Activated CD4-positive, alpha-beta T cell treated with anti-CD3 and anti-CD28 coated beads, Interleukin-2, amount 10 ng/mL, durations not matched to agents 7 days and 5 days (primary cell): ENCODE measurements at regions not wholly inside any gene's neighbourhood (a gene's known extent, or its start where the extent isn't known, plus 50 kb on each side); places are given as distances from the start of the nearest gene placed in this dataset.

Experiments
- CTCF ChIA-PET: fragments of 350-600 bp; sonication (Branson Sonifier 250); formaldehyde crosslinking; loops from one replicate; lab custom pipeline; 2021; ENCODE audit warnings: antibody characterized with exemption; lab: Charles Lee
- POLR2A ChIA-PET: fragments of 350-600 bp; sonication (Branson Sonifier 250); formaldehyde crosslinking; loops from one replicate; lab custom pipeline; 2021; ENCODE audit warnings: antibody characterized with exemption; lab: Charles Lee
- DNase-seq: peaks from one replicate; pipeline ENCODE4 v3.0.0-alpha.2; 2020
- H3K27ac Mint-ChIP-seq: one replicate; pipeline ENCODE4 v1.8.0; 2021; ENCODE audit warnings: mild to moderate bottlenecking, moderate library complexity, mixed read lengths
- H3K27me3 Mint-ChIP-seq: one replicate; pipeline ENCODE4 v1.8.0; 2021; ENCODE audit warnings: mixed read lengths
- H3K36me3 Mint-ChIP-seq: one replicate; pipeline ENCODE4 v1.8.0; 2021; ENCODE audit warnings: low read depth, mixed read lengths
- H3K4me1 Mint-ChIP-seq: one replicate; pipeline ENCODE4 v1.8.0; 2021; ENCODE audit warnings: mixed read lengths
- H3K4me3 Mint-ChIP-seq: one replicate; pipeline ENCODE4 v1.8.0; 2021; ENCODE audit warnings: mild to moderate bottlenecking, moderate library complexity, mixed read lengths
- H3K9me3 Mint-ChIP-seq: one replicate; pipeline ENCODE4 v1.8.0; 2021; ENCODE audit warnings: mixed read lengths

DNA sequence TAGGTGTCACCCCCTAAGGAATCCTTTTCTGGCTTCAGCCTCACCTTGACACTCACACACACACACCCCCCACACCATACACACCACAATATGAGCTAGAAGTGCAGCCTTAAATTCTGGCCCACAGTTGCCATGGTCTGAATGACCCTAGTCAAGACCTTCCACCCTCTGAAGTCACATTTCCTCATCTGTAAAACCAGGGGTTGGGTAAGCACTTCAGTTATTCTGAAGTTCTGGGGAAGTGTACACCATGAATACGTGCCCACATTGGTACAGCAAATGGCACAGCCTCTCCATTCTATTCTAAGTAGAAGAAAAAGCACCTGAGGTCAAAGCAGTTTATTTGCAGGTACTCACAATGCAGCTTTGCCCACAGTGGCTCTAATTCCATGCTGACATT, 372.8 kb upstream of the KLF4 start:
- no peaks in the 10 kb centered on the region for H3K4me1 Mint-ChIP-seq
- H3K27me3 Mint-ChIP-seq = no peaks in the 10 kb centered on the region
- no peaks in the 10 kb centered on the region for H3K36me3 Mint-ChIP-seq
- no peak overlapping the region for H3K4me3 Mint-ChIP-seq
- ChIA-PET CTCF (no interaction called here), POLR2A (no interaction called here)
- no peak overlapping the region for H3K27ac Mint-ChIP-seq
- no peaks in the 10 kb centered on the region for H3K9me3 Mint-ChIP-seq
- no peak for DNase-seq

DNA sequence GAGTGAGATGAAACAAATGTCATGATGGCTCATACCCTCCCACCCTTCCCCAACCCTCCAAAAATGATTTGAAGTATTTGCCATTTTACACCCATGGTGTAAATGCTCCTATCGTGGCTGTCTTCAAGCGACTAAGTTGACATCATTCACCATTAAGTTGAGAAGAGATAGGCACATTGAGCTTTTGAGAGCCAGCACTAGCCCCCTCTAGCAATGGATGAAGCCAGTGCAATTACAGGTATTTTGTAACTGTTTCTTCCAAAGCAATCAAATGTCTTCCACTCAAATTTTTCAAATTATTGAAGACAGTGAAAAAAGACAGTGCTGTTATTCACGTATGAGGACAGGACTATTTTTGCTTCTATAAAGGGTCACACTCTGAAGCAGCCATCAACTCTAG, 371.5 kb upstream of the KLF4 start:
- no peaks in the 10 kb centered on the region for H3K36me3 Mint-ChIP-seq

DNA sequence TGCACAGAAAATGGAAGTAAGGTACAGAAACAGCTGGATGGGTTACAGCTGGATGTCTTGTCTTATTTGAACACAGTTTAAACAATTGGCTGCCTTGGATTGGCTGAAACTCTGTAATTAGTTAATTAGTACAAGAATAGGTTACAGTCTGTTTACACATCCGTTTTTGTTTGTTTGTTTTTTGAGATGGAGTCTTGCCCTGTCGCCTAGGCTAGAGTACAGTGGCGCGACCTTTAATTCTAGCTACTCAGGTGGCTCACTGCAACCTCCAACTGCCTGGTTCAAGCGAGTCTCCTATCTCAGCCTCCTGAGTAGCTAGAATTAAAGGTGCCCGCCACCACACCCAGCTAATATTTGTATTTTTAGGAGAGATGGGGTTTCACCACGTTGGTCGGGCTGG, 368.7 kb upstream of the KLF4 start:
- ChIA-PET POLR2A (no interaction called here), CTCF (no interaction called here)
- no peaks in the 10 kb centered on the region for H3K9me3 Mint-ChIP-seq
- no peaks in the 10 kb centered on the region for H3K4me1 Mint-ChIP-seq
- no peaks in the 10 kb centered on the region for H3K36me3 Mint-ChIP-seq
- no peaks in the 10 kb centered on the region for H3K27me3 Mint-ChIP-seq
- no peak for DNase-seq
- no peak overlapping the region for H3K4me3 Mint-ChIP-seq
- H3K27ac Mint-ChIP-seq = no peak overlapping the region

More for the DNA sequence above, 371.5 kb upstream of the KLF4 start:
- Mint-ChIP-seq H3K9me3 (no peaks in the 10 kb centered on the region), H3K4me3 (no peak overlapping the region), H3K27me3 (no peaks in the 10 kb centered on the region), H3K4me1 (no peaks in the 10 kb centered on the region), H3K27ac (no peak overlapping the region)
- DNase-seq = no peak
- ChIA-PET POLR2A (no interaction called here), CTCF (no interaction called here)

DNA sequence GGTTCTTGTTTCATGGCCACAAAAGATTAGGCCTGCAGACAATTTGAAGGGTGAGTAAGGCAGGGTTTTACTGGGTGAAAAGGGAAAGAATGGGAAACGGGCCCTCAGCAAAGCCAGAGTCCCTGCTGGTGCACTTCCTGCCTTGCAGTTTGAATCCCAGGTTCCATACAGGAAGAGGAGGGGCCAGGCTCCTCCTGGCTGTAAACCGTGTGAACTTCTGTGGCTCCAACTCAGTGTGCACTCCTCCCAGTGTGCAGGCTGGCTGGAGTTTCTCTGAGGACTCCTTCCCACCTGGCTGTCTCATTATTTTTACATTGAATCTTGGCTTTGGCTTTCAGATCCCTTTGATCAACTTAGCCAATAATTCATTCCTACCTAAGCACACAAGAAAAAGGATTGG, 367.1 kb upstream of the KLF4 start:
- ChIA-PET CTCF (no interaction called here), POLR2A (no interaction called here)
- H3K4me1 Mint-ChIP-seq = no peaks in the 10 kb centered on the region
- DNase-seq = no peak
- no peaks in the 10 kb centered on the region for H3K9me3 Mint-ChIP-seq
- H3K4me3 Mint-ChIP-seq = no peak overlapping the region
- H3K27ac Mint-ChIP-seq = no peak overlapping the region
- H3K36me3 Mint-ChIP-seq = no peaks in the 10 kb centered on the region
- no peaks in the 10 kb centered on the region for H3K27me3 Mint-ChIP-seq

DNA sequence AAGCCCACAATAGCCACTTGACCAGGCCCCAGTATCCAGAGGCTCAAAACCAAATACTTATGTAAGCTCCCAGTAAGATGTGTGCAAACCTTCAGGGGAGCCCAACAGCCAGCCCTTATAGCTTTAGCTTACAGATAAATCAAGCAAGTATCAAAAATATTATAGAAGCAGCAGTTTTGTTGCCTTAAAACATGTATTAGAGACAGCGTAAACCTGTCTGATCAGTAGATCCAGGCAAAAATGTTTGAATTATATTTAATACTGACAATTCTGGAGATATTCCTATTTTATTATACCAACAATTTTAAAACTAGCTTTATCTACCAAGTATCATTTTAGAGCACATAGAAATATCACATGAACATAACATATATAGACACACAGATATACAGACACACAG, 365.6 kb upstream of the KLF4 start:
- Mint-ChIP-seq H3K27me3 (no peaks in the 10 kb centered on the region), H3K27ac (no peak overlapping the region), H3K36me3 (no peaks in the 10 kb centered on the region), H3K9me3 (no peaks in the 10 kb centered on the region), H3K4me1 (no peaks in the 10 kb centered on the region), H3K4me3 (no peak overlapping the region)
- ChIA-PET CTCF (no interaction called here), POLR2A (no interaction called here)
- DNase-seq = no peak

DNA sequence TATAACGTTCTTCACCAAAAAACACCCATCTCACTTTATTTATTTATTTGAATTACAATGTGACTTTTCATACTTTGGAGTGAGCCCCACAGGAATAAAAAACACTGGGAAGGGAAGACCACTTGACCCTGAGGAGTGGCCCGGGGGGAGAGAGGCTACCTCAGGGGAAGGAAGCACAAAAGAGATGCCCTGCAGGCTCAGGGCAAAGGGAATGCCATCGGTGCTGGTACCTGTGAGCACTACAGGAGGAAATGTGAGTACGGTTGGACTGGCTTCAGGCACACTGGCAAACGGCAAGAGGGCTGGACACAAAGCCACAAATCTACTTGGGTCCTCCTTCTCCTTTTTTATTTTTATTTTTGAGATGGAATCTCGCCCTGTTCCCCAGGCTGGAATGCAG, 363.9 kb upstream of the KLF4 start:
- Mint-ChIP-seq H3K4me1 (no peaks in the 10 kb centered on the region), H3K4me3 (no peak overlapping the region), H3K27me3 (no peaks in the 10 kb centered on the region), H3K36me3 (no peaks in the 10 kb centered on the region), H3K27ac (no peak overlapping the region), H3K9me3 (no peaks in the 10 kb centered on the region)
- no peak for DNase-seq
- POLR2A ChIA-PET = no interaction called here
- CTCF ChIA-PET = no interaction called here

DNA sequence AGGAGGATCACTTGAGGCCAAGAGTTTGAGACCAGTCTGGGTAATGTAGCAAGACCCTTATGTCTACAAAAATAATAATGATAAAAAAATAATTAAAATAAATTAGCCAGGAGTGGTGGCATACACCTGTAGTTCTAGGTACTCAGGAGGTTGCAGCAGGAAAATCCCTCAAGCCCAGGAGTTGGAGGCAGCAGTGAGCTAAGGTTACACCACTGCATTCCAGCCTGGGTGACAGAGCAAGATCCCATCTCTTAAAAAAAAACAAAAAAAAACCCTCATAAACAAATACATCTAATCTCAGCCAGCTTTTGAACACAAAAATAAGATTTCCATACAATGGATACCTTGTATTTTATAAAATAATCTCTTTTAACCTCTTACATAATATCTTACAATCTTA, 363.3 kb upstream of the KLF4 start:
- no peaks in the 10 kb centered on the region for H3K27me3 Mint-ChIP-seq
- no peaks in the 10 kb centered on the region for H3K4me1 Mint-ChIP-seq
- no peaks in the 10 kb centered on the region for H3K36me3 Mint-ChIP-seq
- ChIA-PET POLR2A (no interaction called here), CTCF (no interaction called here)
- H3K4me3 Mint-ChIP-seq = no peak overlapping the region
- no peaks in the 10 kb centered on the region for H3K9me3 Mint-ChIP-seq
- DNase-seq = no peak
- no peak overlapping the region for H3K27ac Mint-ChIP-seq

DNA sequence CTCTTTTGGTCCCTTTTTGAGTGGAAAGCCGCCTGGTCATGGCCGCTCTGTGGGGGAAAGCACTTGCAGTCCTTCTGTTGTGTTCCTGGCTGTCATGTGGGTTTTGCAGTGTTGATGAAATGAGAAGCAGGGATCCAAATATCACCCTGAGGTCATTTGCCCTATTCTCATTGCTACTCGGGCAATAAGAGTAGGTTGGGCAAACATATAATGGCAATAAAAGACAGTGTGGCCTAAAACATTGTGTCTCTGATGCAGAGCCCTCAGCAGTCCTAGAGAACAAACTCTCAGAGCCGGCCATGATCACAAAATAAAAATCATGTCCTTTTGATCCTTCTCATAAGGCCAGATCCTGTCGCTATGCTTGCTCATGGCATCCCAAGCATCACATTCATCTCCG, 361.1 kb upstream of the KLF4 start:
- Mint-ChIP-seq H3K4me3 (no peak overlapping the region), H3K27ac (no peak overlapping the region), H3K9me3 (peaks cover 3% of the 10 kb centered on the region), H3K27me3 (no peaks in the 10 kb centered on the region), H3K4me1 (no peaks in the 10 kb centered on the region), H3K36me3 (no peaks in the 10 kb centered on the region)
- POLR2A ChIA-PET = no interaction called here
- no peak for DNase-seq
- CTCF ChIA-PET = no interaction called here

DNA sequence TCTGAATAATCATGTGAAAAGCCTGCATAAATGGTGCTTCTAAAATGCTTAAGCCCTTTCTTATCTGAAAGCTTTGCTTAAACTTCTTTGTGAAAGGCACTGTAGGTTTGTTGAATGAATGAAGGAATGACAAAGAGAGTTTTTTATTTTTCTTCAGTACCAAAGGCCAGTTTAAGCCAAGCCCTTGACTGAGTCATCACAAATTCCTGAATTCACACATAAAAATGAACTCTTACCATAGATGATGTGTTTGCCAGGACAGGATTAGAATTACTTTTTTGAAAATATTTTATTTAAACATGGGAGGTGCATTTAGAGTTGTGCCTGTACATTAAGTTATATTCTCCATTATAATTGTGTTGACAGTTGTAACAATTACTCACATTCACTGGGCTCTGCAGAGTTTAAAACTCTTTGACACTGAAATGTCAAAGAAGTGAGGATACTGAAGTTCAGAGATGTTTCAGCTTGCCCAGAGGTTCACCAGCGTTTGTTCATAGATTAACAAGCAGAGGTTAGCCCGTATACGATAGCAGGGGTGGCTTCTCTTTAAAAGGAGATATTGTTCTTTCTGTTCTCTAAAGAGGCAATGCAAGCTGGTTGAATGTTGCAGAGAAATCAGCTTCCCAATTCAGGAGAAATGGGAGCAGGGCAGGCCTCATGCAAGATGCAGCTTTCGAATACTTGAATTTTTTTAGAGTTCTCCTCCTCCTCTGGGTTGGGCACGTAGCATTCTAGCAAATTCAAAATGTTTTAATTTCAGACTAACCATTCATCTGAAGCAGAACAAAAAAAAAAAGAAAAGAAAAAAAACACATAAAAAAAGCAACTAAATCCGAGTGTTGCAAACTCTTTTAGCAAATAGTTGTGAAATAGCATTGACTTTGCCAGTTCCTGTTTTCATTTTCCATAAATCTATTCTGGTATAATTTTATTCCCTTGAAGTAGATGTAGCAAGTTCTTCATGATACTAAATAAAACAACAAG, 358.7 kb upstream of the KLF4 start:
- no peak overlapping the region for H3K27ac Mint-ChIP-seq
- CTCF ChIA-PET = interaction anchor here (0.7 kb wide), 1 partner anchor 28 kb away, joined by 4 read pairs; no protein-coding TSS in a partner anchor
- no peaks in the 10 kb centered on the region for H3K4me1 Mint-ChIP-seq
- no peak for DNase-seq
- no peak overlapping the region for H3K4me3 Mint-ChIP-seq
- H3K27me3 Mint-ChIP-seq = no peaks in the 10 kb centered on the region
- POLR2A ChIA-PET = no interaction called here
- H3K36me3 Mint-ChIP-seq = no peaks in the 10 kb centered on the region
- H3K9me3 Mint-ChIP-seq = peaks cover 3% of the 10 kb centered on the region

DNA sequence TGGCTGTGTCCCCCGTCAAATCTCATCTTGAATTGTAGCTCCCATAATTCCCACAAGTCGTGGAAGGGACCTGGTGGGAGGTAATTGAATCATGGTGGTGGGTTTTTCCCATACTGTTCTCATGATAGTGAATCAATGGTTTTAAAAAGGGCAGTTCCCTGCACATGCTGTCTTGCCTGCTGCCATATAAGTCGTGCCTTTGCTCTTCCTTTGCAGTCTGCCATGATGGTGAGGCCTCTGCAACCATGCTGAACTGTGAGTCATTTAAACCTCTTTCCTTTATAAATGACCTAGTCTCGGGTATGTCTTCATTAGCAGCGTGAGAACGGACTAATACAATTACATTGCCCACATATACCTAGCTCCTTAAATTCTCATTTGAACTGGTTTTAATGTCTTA, 353.0 kb upstream of the KLF4 start:
- POLR2A ChIA-PET = no interaction called here
- H3K9me3 Mint-ChIP-seq = peaks cover 3% of the 10 kb centered on the region

DNA sequence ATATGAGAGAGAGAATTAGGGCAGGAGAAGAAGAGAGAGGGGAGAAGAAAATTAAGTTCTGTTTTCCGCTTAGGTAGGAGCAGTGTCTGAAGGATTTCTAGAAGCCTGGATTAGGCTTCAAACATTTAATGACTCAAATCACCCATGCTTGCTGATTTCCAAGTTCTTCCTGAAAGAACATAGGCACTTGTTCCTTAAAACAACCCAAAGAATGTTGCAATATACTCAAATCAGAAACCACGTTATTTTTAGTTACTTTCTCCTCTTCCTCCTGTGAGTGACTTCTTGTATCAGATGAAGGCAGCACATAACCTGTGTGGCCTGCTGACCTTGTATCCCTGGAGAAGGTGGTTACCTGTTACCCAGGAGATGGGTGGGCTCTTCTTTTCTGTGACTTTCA, 351.5 kb upstream of the KLF4 start:
- ChIA-PET CTCF (interaction anchor here (0.6 kb wide), 1 partner anchor 332 kb away, joined by 5 read pairs; no protein-coding TSS in a partner anchor), POLR2A (no interaction called here)
- peaks cover 3% of the 10 kb centered on the region for H3K9me3 Mint-ChIP-seq
- no peaks in the 10 kb centered on the region for H3K27me3 Mint-ChIP-seq
- no peak overlapping the region for H3K4me3 Mint-ChIP-seq
- H3K36me3 Mint-ChIP-seq = no peaks in the 10 kb centered on the region
- DNase-seq = no peak
- H3K4me1 Mint-ChIP-seq = no peaks in the 10 kb centered on the region
- no peak overlapping the region for H3K27ac Mint-ChIP-seq

More for the DNA sequence above, 353.0 kb upstream of the KLF4 start:
- no peak overlapping the region for H3K27ac Mint-ChIP-seq
- H3K4me1 Mint-ChIP-seq = no peaks in the 10 kb centered on the region
- H3K27me3 Mint-ChIP-seq = no peaks in the 10 kb centered on the region
- DNase-seq = no peak
- H3K36me3 Mint-ChIP-seq = no peaks in the 10 kb centered on the region
- H3K4me3 Mint-ChIP-seq = no peak overlapping the region
- CTCF ChIA-PET = no interaction called here

DNA sequence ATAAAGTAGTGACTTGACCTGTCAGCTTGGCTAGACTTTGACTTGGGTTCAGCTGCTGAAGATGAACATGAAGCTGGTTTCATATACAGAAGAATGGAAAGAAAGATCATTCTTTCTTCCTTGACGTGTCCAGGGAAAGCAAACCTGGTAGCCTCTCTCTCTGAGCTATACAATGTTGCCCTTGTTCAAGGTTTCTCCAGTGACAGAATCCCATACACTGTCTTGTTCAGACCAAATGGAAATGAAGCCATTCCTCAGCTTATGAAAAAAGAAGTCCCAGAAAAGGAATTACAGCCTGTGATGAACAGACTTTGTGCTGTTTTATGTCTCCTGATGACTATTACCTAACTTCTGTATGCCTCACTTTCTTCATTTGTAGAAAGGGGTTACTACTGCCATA, 349.8 kb upstream of the KLF4 start:
- H3K4me3 Mint-ChIP-seq = no peak overlapping the region
- no peaks in the 10 kb centered on the region for H3K36me3 Mint-ChIP-seq
- no peaks in the 10 kb centered on the region for H3K27me3 Mint-ChIP-seq
- CTCF ChIA-PET = no interaction called here
- POLR2A ChIA-PET = no interaction called here
- H3K27ac Mint-ChIP-seq = no peak overlapping the region
- no peaks in the 10 kb centered on the region for H3K9me3 Mint-ChIP-seq
- no peak for DNase-seq
- H3K4me1 Mint-ChIP-seq = no peaks in the 10 kb centered on the region

DNA sequence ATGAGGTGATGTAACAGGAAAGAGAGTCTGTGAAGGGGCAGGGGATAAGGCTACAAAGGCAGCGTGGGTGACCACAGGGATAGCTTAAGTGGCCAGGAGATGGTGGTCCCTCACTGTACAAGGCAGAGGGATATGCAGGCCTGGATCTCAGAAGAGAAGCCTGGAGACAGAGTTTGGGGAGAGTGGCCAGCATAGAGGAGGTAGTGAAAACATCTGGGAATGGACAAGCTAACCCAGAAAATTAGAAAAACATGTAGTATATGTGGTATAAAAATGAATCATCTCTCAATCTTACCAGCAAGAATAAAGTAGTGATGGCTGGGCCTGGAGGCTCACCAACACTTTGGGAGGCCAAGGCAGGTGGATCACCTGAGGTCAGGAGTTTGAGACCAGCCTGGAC, 349.2 kb upstream of the KLF4 start:
- no peak for DNase-seq
- ChIA-PET CTCF (no interaction called here), POLR2A (no interaction called here)
- Mint-ChIP-seq H3K4me3 (no peak overlapping the region), H3K36me3 (no peaks in the 10 kb centered on the region), H3K27ac (no peak overlapping the region), H3K9me3 (no peaks in the 10 kb centered on the region), H3K4me1 (no peaks in the 10 kb centered on the region), H3K27me3 (no peaks in the 10 kb centered on the region)

DNA sequence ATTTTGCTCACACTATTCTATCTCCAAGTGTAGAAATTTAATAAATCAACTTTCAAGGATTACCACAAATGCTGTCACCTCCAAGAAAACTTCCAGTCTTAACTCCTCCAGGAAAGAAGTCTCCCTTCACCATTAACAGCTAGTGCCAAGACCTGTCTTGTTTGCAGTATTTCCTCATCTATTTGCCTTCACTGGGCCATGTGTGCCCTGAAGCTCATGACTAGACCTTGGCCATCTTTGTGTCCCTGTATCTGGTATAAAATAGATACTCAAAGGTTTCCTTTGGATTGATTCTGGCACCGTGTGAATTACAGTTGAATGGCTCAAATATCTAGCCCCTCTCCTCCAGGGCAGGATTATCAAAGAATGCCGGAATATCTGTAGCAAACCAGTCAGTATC, 346.7 kb upstream of the KLF4 start:
- no peaks in the 10 kb centered on the region for H3K9me3 Mint-ChIP-seq
- CTCF ChIA-PET = no interaction called here
- no peak overlapping the region for H3K4me3 Mint-ChIP-seq
- POLR2A ChIA-PET = no interaction called here
- no peaks in the 10 kb centered on the region for H3K27me3 Mint-ChIP-seq
- no peak for DNase-seq
- H3K4me1 Mint-ChIP-seq = no peaks in the 10 kb centered on the region
- H3K36me3 Mint-ChIP-seq = no peaks in the 10 kb centered on the region
- no peak overlapping the region for H3K27ac Mint-ChIP-seq
